ENCODE measurements at regions not wholly inside any gene's neighbourhood (a gene's known extent, or its start where the extent isn't known, plus 50 kb on each side); places are given as distances from the start of the nearest gene placed in this dataset.

- H3K4me3 Mint-ChIP-seq, result no peak overlapping the region
- no peaks in the 10 kb centered on the region for H3K23me2 ChIP-seq (ENCODE audit: insufficient read length, low read depth, low read length, poor library complexity, severe bottlenecking)
- H3K56ac ChIP-seq (ENCODE audit: insufficient read length, low read depth, low read length), result no peak overlapping the region
- no peak overlapping the region for H3K14ac ChIP-seq (ENCODE audit: insufficient read depth, low read length)
- H3K23ac ChIP-seq (ENCODE audit: insufficient read length, low read depth, low read length), result no peak overlapping the region
- no peak overlapping the region for H2BK5ac ChIP-seq (ENCODE audit: insufficient read length, low read length)
- H3K9ac ChIP-seq (ENCODE audit: extremely low read depth, insufficient read length, low read length), result no peak overlapping the region
- no peaks in the 10 kb centered on the region for H4K20me1 ChIP-seq (ENCODE audit: control insufficient read depth, insufficient read depth, insufficient read length)
- H3K9me3 ChIP-seq (ENCODE audit: control insufficient read depth, low read depth, low read length), result no peaks in the 10 kb centered on the region
- H3K36me3 Mint-ChIP-seq (ENCODE audit: insufficient read depth in 1 of 3, low read depth in 3 of 3), result no peaks in the 10 kb centered on the region
- no peak overlapping the region for H3K18ac ChIP-seq (ENCODE audit: insufficient read length, low read depth, low read length)
- H3K4me2 ChIP-seq (ENCODE audit: insufficient read depth, insufficient read length, low read length), result no peak overlapping the region
- H3K27me3 Mint-ChIP-seq (ENCODE audit: low read depth), result no peaks in the 10 kb centered on the region; the same call in 1 of the 2 replicates
- H3K79me1 ChIP-seq (ENCODE audit: insufficient read depth, low read depth, low read length, poor library complexity, severe bottlenecking), result no peaks in the 10 kb centered on the region
- H3K4me1 ChIP-seq (ENCODE audit: insufficient read depth, low read length), result no peaks in the 10 kb centered on the region
- no peak overlapping the region for H2BK20ac ChIP-seq (ENCODE audit: low read depth, low read length, poor library complexity, severe bottlenecking)
- no CpG with 5 or more reads among the region's 5 CpGs for WGBS (ENCODE audit: extremely low coverage, insufficient read length, low lambda C conversion rate)
- H3K27ac ChIP-seq (ENCODE audit: insufficient read length, low read depth, low read length), result no peak overlapping the region
- H3K9me3 Mint-ChIP-seq, result no peaks in the 10 kb centered on the region
- H2AK5ac ChIP-seq (ENCODE audit: insufficient read length, low read length), result no peak overlapping the region
- no peak overlapping the region for H4K8ac ChIP-seq (replicated peaks; ENCODE audit: insufficient read length, low read depth, low read length)
- no peak overlapping the region for H2BK120ac ChIP-seq (ENCODE audit: low read depth, low read length, poor library complexity, severe bottlenecking)
- no peak overlapping the region for H3K4ac ChIP-seq (ENCODE audit: low read depth, low read length)
- H3K27me3 ChIP-seq (ENCODE audit: insufficient read depth, low read length), result no peaks in the 10 kb centered on the region
- no peak overlapping the region for H2BK12ac ChIP-seq (ENCODE audit: insufficient read length, low read depth, low read length)
- no peak for DNase-seq
- peaks cover 3 to 4% of the 10 kb centered on the region in 2 experiments; a peak in 3 of 4 replicates for H3K4me1 Mint-ChIP-seq
- no peak overlapping the region for H3K27ac Mint-ChIP-seq
- no peak overlapping the region for H2BK15ac ChIP-seq (ENCODE audit: low read depth, low read length)
- no peak for TF ChIP-seq CTCF (conservative IDR thresholded peaks at IDR 0.05)
- no peak overlapping the region for H4K91ac ChIP-seq (ENCODE audit: insufficient read length, low read depth, low read length)
- no peak overlapping the region for H4K5ac ChIP-seq (ENCODE audit: insufficient read length, low read depth, low read length)
- no peak overlapping the region for H3T11ph ChIP-seq (ENCODE audit: low read length)
- no peaks in the 10 kb centered on the region for H3K79me2 ChIP-seq (ENCODE audit: insufficient read depth, low read length)
- no peak overlapping the region for H2AFZ ChIP-seq (ENCODE audit: low read length)
Measured at GRCh38 chr2:222779145-222779832, 81.5 kb upstream of the ACSL3 start.

All from H9 (cell line).